Endodermal cell (in vitro differentiated cells): ENCODE measurements at regions not wholly inside any gene's neighbourhood (a gene's known extent, or its start where the extent isn't known, plus 50 kb on each side); places are given as distances from the start of the nearest gene placed in this dataset.

Experiments
- DNase-seq: peaks from one replicate; pipeline ENCODE4 v3.0.0-alpha.2; 2017
- H3K27ac ChIP-seq: 2 replicates; pipeline ENCODE4 v1.5.1; 2013; ENCODE audit warnings: mild to moderate bottlenecking, low read depth, low read length, moderate library complexity
- H3K27me3 ChIP-seq: 2 replicates; pipeline ENCODE4 v1.6.1; 2013; ENCODE audit warnings: mild to moderate bottlenecking, low read length, moderate library complexity; ENCODE audit not compliant: insufficient read depth, control insufficient read depth, poor library complexity, severe bottlenecking
- H3K36me3 ChIP-seq: 2 replicates; pipeline ENCODE4 v1.7.0; 2013; ENCODE audit warnings: mild to moderate bottlenecking, low read length, moderate library complexity; ENCODE audit not compliant: control insufficient read depth, insufficient read depth
- H3K4me1 ChIP-seq: one replicate; pipeline ENCODE4 v1.7.0; 2013; ENCODE audit warnings: low read length; ENCODE audit not compliant: control insufficient read depth, insufficient read depth
- H3K4me3 ChIP-seq: 2 replicates; pipeline ENCODE4 v1.5.1; 2013; ENCODE audit warnings: mild to moderate bottlenecking, low read length, moderate library complexity
- H3K9ac ChIP-seq: 2 replicates; pipeline ENCODE4 v1.6.1; 2013; ENCODE audit warnings: mild to moderate bottlenecking, low read length, moderate library complexity; ENCODE audit not compliant: poor library complexity, severe bottlenecking; ENCODE audit errors: extremely low read depth
- H3K9me3 ChIP-seq: 2 replicates; pipeline ENCODE4 v1.6.1; 2013; ENCODE audit warnings: mild to moderate bottlenecking, low read length, moderate library complexity; ENCODE audit not compliant: control insufficient read depth
- H3K27ac Mint-ChIP-seq: 2 replicates; pipeline ENCODE4 v1.8.0; 2020; ENCODE audit warnings: mixed read lengths
- H3K27me3 Mint-ChIP-seq: 2 replicates; pipeline ENCODE4 v1.8.0; 2021; ENCODE audit warnings: mild to moderate bottlenecking, mixed read lengths; ENCODE audit not compliant: insufficient read depth
- H3K36me3 Mint-ChIP-seq: 2 replicates; pipeline ENCODE4 v1.8.0; 2020; ENCODE audit warnings: low read depth, mixed read lengths
- H3K4me1 Mint-ChIP-seq: 2 replicates; pipeline ENCODE4 v1.8.0; 2020; ENCODE audit warnings: mixed read lengths
- H3K4me3 Mint-ChIP-seq: 2 replicates; pipeline ENCODE4 v1.8.0; 2020; ENCODE audit warnings: mild to moderate bottlenecking, moderate library complexity, mixed read lengths
- H3K9me3 Mint-ChIP-seq: 2 replicates; pipeline ENCODE4 v1.8.0; 2020; ENCODE audit warnings: mild to moderate bottlenecking, mixed read lengths
- WGBS, 2 experiments: methylation state at CpG; one replicate each; pipeline versions ENCODE4 v1.1.5 to v1.1.7; 2013; ENCODE audit warnings: missing lambda C conversion rate in 2 of 2, mixed read lengths in 1 of 2; ENCODE audit not compliant: insufficient coverage in 1 of 2, insufficient read length in 1 of 2; 5-methylcytosine and 5-hydroxymethylcytosine counted together
- TF ChIP-seq, protein P1 (sequence below): fragments of 200-600 bp; sonication (generic); conservative IDR thresholded peaks from 2 replicates; pipeline ENCODE4 v1.5.0; 2021; ENCODE audit warnings: antibody characterized with exemption, mild to moderate bottlenecking

GRCh38 chr2:122663620-122664019, 908.2 kb downstream of the TSN start:
- DNase-seq, result peak; percentile 47
- peaks cover 33% of the 10 kb centered on the region for H3K27me3 ChIP-seq
- Mint-ChIP-seq H3K4me1 (peaks cover 8% of the 10 kb centered on the region), H3K4me3 (no peak overlapping the region), H3K27me3 (peaks cover 47% of the 10 kb centered on the region), H3K9me3 (no peaks in the 10 kb centered on the region), H3K27ac (no peak overlapping the region), H3K36me3 (no peaks in the 10 kb centered on the region)
- no peak overlapping the region for H3K4me3 ChIP-seq
- TF ChIP-seq, protein P1, sequence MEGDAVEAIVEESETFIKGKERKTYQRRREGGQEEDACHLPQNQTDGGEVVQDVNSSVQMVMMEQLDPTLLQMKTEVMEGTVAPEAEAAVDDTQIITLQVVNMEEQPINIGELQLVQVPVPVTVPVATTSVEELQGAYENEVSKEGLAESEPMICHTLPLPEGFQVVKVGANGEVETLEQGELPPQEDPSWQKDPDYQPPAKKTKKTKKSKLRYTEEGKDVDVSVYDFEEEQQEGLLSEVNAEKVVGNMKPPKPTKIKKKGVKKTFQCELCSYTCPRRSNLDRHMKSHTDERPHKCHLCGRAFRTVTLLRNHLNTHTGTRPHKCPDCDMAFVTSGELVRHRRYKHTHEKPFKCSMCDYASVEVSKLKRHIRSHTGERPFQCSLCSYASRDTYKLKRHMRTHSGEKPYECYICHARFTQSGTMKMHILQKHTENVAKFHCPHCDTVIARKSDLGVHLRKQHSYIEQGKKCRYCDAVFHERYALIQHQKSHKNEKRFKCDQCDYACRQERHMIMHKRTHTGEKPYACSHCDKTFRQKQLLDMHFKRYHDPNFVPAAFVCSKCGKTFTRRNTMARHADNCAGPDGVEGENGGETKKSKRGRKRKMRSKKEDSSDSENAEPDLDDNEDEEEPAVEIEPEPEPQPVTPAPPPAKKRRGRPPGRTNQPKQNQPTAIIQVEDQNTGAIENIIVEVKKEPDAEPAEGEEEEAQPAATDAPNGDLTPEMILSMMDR, result no peak
- no peak overlapping the region for H3K27ac ChIP-seq
- no peaks in the 10 kb centered on the region for H3K4me1 ChIP-seq
- no peak overlapping the region for H3K9ac ChIP-seq
- 87 to 100% methylated on average over 4 of the region's 4 CpGs for WGBS, 2 experiments
- no peaks in the 10 kb centered on the region for H3K9me3 ChIP-seq
- H3K36me3 ChIP-seq, result no peaks in the 10 kb centered on the region

GRCh38 chr2:122669627-122670026, 914.2 kb downstream of the TSN start:
- H3K4me1 Mint-ChIP-seq, result peaks cover 7% of the 10 kb centered on the region
- 100% methylated on average over 1 to 2 of the region's 2 CpGs for WGBS, 2 experiments

DNA sequence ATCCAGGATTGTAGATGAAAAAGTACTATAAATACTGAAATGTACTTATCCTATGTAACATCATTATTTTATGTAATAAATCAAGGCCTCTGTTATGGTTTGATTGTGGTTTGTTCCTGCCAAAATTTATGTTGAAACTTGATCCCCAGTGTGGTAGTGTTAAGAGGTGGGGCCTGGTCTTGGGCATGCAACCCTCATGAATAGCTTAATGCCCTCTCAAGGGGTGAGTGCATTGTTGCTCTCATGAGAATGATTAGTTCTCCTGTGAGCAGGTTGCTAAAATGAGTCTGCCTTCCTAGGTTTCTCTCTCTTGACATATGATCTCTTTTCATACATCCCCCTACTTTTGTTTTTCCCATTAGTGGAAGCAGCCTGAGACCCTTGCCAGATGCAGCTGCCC, 915.4 kb downstream of the TSN start:
- Histone ChIP-seq H3K9me3 (no peaks in the 10 kb centered on the region), H3K9ac (no peak overlapping the region), H3K27me3 (peaks cover 24% of the 10 kb centered on the region), H3K4me3 (no peak overlapping the region), H3K27ac (no peak overlapping the region), H3K4me1 (no peaks in the 10 kb centered on the region), H3K36me3 (no peaks in the 10 kb centered on the region)
- peaks cover 11% of the 10 kb centered on the region for H3K27me3 Mint-ChIP-seq
- no peak overlapping the region for H3K27ac Mint-ChIP-seq
- no peak for DNase-seq
- TF ChIP-seq, protein P1, result no peak
- no peaks in the 10 kb centered on the region for H3K36me3 Mint-ChIP-seq
- H3K9me3 Mint-ChIP-seq, result no peaks in the 10 kb centered on the region
- H3K4me3 Mint-ChIP-seq, result no peak overlapping the region
- H3K4me1 Mint-ChIP-seq, result peaks cover 6% of the 10 kb centered on the region

More at GRCh38 chr2:122669627-122670026, 914.2 kb downstream of the TSN start:
- no peak for DNase-seq
- Histone ChIP-seq H3K27ac (no peak overlapping the region), H3K27me3 (peaks cover 12% of the 10 kb centered on the region), H3K4me3 (no peak overlapping the region), H3K36me3 (no peaks in the 10 kb centered on the region), H3K9me3 (no peaks in the 10 kb centered on the region), H3K4me1 (no peaks in the 10 kb centered on the region), H3K9ac (no peak overlapping the region)
- Mint-ChIP-seq H3K36me3 (no peaks in the 10 kb centered on the region), H3K9me3 (no peaks in the 10 kb centered on the region), H3K4me3 (no peak overlapping the region), H3K27me3 (peaks cover 6% of the 10 kb centered on the region), H3K27ac (no peak overlapping the region)
- TF ChIP-seq, protein P1, result no peak
